ENCODE measurements at regions not wholly inside any gene's neighbourhood (a gene's known extent, or its start where the extent isn't known, plus 50 kb on each side); places are given as distances from the start of the nearest gene placed in this dataset.

DNA sequence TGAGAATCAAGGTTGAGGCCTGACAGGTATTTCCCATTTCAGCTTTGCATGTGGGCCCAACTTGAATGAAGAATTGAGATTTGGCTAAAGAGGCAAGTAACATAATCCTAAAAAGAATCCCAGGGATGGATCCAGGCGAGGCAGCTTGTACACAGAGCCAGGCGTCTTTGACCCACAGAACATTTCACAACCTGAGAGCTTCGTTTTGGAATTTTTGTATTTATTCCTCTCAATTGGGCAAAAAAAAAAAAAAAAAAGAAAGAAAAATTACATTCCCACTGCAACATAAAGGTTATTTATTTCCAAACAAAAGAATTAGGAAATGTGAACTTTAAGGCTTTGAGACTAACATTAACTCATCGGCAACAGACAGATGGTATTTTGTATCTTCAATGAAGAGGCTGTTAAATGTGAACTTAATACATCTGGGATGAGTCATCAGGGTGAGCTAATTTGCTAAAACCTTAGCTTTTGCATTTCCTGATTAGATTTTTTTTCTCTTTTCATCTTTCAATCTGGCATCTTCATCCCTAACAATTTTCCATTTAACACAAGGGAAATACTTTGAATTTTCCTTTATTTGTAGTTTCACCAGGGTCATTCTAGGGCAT lies 478.5 kb upstream of the TNP1 start:
- peak overlapping the region; percentile 60 to 75 for H3K27ac ChIP-seq
- peak; percentile 46 to 56 for DNase-seq
- intact Hi-C loops (cut with DNase I; ENCODE audit: low total_unique reads) = loop anchor here (10.0 kb wide), 1 partner anchor 644 kb away; the partner anchor contains the start of gene IGFBP5

DNA sequence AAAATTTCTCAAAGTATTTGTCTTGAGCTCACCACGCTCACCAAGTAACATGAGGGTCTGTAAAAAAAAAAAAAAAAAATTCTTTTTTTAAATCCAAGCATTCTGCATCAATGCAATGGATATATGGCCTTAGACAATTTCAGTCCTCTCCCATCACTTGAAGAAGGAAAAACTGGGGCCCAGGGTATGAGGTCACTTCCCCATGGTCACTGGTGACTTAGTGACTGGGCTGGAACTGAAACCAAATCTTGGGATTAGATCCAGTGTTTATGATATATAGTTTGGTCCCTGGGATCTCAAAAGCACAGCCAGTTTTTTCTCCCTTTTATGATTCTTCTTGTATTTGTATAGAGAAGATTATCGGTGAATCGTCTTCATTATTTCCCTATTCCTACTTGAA lies 477.9 kb upstream of the TNP1 start:
- intact Hi-C loops (cut with DNase I; ENCODE audit: low total_unique reads) = loop anchor here (10.0 kb wide), 1 partner anchor 643 kb away; the partner anchor contains the start of gene IGFBP5
- TF ChIP-seq, protein P1, sequence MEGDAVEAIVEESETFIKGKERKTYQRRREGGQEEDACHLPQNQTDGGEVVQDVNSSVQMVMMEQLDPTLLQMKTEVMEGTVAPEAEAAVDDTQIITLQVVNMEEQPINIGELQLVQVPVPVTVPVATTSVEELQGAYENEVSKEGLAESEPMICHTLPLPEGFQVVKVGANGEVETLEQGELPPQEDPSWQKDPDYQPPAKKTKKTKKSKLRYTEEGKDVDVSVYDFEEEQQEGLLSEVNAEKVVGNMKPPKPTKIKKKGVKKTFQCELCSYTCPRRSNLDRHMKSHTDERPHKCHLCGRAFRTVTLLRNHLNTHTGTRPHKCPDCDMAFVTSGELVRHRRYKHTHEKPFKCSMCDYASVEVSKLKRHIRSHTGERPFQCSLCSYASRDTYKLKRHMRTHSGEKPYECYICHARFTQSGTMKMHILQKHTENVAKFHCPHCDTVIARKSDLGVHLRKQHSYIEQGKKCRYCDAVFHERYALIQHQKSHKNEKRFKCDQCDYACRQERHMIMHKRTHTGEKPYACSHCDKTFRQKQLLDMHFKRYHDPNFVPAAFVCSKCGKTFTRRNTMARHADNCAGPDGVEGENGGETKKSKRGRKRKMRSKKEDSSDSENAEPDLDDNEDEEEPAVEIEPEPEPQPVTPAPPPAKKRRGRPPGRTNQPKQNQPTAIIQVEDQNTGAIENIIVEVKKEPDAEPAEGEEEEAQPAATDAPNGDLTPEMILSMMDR (IDR thresholded peaks at IDR 0.05) = no peak
- TF ChIP-seq POLR2A (IDR thresholded peaks at IDR 0.05) = no peak
- H3K4me3 ChIP-seq = no peak overlapping the region
- no peaks in the 10 kb centered on the region for H3K9me3 ChIP-seq
- peak overlapping the region; percentile 60 to 75 for H3K27ac ChIP-seq
- no peaks in the 10 kb centered on the region for H3K36me3 ChIP-seq
- no peaks in the 10 kb centered on the region for H3K27me3 ChIP-seq
- no peaks in the 10 kb centered on the region for H3K4me1 ChIP-seq
- no peak for DNase-seq

More for the DNA sequence above, 478.5 kb upstream of the TNP1 start:
- TF ChIP-seq POLR2A (IDR thresholded peaks at IDR 0.05) = no peak
- TF ChIP-seq, protein P1 (IDR thresholded peaks at IDR 0.05) = no peak
- no peaks in the 10 kb centered on the region for H3K36me3 ChIP-seq
- H3K4me3 ChIP-seq = no peak overlapping the region
- no peaks in the 10 kb centered on the region for H3K27me3 ChIP-seq
- no peaks in the 10 kb centered on the region for H3K9me3 ChIP-seq
- no peaks in the 10 kb centered on the region for H3K4me1 ChIP-seq

DNA sequence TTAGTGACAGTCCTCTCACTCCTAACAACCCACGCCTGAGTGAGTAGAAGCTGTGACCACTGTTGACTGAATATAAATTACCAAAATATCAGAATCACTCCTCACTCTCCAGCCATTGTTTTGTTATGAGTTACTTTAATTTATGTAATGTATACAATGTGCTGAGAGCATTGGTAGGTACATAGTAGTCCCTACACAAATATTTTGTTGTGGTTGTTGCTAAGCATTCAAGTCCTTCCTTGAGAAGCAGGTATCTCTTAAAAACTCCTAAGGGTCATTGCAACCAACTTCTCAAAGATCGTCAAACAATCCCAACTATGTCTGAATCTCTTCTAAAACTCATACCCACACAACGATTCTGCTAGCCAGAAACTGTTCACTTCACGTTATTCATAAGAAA lies 476.8 kb upstream of the TNP1 start:
- Histone ChIP-seq H3K9me3 (no peaks in the 10 kb centered on the region), H3K27me3 (no peaks in the 10 kb centered on the region), H3K4me3 (no peak overlapping the region), H3K27ac (peak overlapping the region in 1 of 2 donors; percentile 25), H3K36me3 (no peaks in the 10 kb centered on the region), H3K4me1 (peaks cover 0 to 2% of the 10 kb centered on the region in 2 donors)
- intact Hi-C loops (cut with DNase I; ENCODE audit: low total_unique reads) = loop anchor here (10.0 kb wide), 1 partner anchor 642 kb away; the partner anchor contains the start of gene IGFBP5
- DNase-seq = no peak
- no peak for TF ChIP-seq POLR2A (IDR thresholded peaks at IDR 0.05)
- TF ChIP-seq, protein P1 (IDR thresholded peaks at IDR 0.05) = no peak

DNA sequence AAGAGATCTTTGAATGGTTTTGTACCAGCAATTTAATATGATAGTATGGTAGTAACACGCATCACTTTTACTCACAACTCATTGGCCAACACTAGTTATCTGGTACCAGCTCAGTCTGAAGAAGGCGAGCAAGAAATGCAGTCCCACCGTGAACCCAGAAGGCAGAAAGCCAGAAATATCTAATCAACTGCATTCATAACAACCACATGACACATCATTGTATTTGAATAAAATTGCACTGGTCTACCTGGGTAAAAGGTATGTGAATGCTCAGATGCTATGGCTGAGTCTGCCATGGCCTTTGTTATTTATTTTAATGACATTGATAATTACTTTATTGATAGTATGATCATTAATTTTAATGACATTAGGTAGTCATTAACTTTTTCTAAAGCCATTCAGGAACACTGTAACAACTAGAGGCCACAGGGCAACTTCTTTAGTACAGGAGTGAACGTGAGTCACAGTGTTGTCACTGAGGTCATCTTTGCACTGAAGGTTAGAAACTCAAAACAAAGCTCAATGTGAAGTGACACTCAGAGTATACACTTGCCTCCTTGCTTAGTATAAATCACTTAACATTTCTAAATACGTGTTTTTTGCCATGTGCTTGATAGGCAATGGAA lies 475.6 kb upstream of the TNP1 start:
- peaks cover 0 to 6% of the 10 kb centered on the region in 2 donors for H3K4me1 ChIP-seq
- no peaks in the 10 kb centered on the region for H3K9me3 ChIP-seq
- DNase-seq = no peak
- H3K27me3 ChIP-seq = no peaks in the 10 kb centered on the region
- H3K27ac ChIP-seq = no peak overlapping the region
- TF ChIP-seq POLR2A (IDR thresholded peaks at IDR 0.05) = no peak
- TF ChIP-seq, protein P1 (IDR thresholded peaks at IDR 0.05) = no peak
- no peak overlapping the region for H3K4me3 ChIP-seq
- intact Hi-C loops (cut with DNase I; ENCODE audit: low total_unique reads) = loop anchor here (10.0 kb wide), 1 partner anchor 641 kb away; the partner anchor contains the start of gene IGFBP5
- H3K36me3 ChIP-seq = no peaks in the 10 kb centered on the region

DNA sequence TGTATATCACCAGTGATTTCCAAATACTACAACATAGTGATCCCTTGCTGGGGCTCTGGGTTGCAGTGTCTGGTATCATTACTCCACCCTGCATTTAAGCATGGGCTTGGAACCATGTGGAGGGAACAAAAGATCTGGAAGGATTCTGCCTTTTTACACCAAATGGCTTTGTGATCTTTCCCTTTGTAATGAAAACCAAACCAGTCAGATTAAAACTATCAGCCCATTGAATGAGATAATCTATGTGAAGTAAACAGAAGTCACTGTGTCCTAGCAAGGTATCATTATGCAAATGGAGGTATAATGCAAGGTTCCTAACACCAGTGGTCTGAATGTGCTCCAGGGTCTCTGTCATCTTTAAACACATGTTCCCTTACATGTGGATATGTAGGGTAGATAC lies 474.7 kb upstream of the TNP1 start:
- intact Hi-C loops (cut with DNase I; ENCODE audit: low total_unique reads) = loop anchor here (10.0 kb wide), 1 partner anchor 640 kb away; the partner anchor contains the start of gene IGFBP5
- H3K27ac ChIP-seq = no peak overlapping the region
- H3K4me3 ChIP-seq = no peak overlapping the region
- no peaks in the 10 kb centered on the region for H3K27me3 ChIP-seq
- DNase-seq = no peak
- no peak for TF ChIP-seq POLR2A (IDR thresholded peaks at IDR 0.05)
- TF ChIP-seq, protein P1 (IDR thresholded peaks at IDR 0.05) = no peak
- no peaks in the 10 kb centered on the region for H3K9me3 ChIP-seq
- no peaks in the 10 kb centered on the region for H3K36me3 ChIP-seq
- peaks cover 0 to 6% of the 10 kb centered on the region in 2 donors for H3K4me1 ChIP-seq

Data from uterus (tissue), 3 donors.